Stimulated activated CD4-positive, alpha-beta T cell treated with anti-CD3 and anti-CD28 coated beads, Interleukin-4, amount 100 ng/mL, for 48 hours (primary cell): ENCODE measurements at regions not wholly inside any gene's neighbourhood (a gene's known extent, or its start where the extent isn't known, plus 50 kb on each side); places are given as distances from the start of the nearest gene placed in this dataset.

ENCODE experiments used
- DNase-seq, 2 donors: peaks; one replicate each; pipeline ENCODE4 v3.0.0-alpha.2; 2020; ENCODE audit warnings: low read depth in 2 of 2

GRCh38 chr1:157292302-157292701 is 154.1 kb upstream of the ETV3 start:
- no peak for DNase-seq

DNA sequence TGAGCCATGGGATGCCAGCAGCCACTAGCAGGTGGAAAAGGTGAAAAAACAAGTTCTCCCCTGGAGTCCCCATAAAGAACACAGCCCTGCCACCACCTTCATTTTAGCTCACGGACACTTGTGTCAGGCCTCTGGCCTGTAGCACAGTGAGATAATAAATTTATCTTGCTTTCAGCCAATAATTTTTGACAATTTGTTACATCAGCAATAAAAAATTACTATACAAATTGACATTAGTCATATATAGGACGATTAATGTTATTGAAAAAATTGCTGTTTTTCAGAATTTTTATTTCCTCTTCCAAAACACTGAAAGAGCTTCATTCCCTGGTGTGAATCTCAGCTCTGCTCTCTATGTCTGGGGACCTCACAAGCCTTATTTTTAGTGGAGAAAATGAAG is 152.9 kb upstream of the ETV3 start:
- no peak for DNase-seq

DNA sequence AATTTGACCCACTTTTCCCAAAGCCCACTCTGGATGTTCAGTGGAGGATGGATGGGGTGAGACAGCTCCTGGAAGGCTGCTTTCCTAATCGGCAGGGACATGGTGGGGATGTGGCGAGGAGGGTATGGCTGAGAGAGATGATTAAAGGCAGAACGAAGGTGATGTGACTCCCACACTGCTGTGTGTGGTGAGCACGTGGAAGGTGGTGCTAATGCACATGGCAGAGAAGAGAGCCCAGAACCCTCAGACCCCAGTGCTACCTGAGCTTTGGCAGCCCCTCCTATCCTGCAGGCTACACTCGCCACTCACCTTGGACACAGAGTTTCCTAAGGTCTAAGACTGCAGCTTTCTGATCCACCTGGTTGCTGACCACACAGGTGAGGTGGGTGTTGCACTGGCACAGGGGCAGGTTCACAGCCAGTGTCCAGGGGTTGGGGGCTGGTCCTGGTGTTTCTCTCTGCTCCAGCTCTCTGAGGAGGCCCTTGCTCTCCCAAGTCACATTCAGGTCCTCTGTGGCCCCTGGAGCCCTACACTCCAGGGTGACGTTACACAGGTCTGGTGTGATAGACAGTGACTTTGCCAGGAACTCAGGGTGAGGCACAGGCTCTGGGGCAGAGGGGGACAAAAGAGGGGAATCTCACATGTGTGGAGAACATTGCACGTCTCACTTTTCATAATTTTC is 151.4 kb upstream of the ETV3 start:
- no peak for DNase-seq

DNA sequence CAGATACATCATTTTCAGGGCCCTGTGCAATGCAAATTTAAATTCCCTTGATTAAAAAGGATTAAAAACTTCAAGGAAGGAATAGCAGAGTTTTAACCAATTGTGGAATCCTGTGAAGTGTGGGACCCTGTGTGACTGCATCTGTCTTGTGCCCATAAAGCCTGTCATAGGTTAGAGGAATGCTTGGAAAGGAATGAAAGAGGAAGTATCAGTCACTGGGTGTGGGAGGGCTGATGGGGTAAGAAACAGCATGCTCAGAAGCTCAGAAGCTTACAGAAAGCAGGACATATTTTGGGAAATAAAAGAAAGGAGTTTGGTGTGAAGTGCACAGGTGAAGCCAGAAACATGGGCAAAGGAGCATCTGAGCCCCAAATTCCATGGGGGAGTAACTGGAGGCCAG is 150.8 kb upstream of the ETV3 start:
- no peak for DNase-seq

DNA sequence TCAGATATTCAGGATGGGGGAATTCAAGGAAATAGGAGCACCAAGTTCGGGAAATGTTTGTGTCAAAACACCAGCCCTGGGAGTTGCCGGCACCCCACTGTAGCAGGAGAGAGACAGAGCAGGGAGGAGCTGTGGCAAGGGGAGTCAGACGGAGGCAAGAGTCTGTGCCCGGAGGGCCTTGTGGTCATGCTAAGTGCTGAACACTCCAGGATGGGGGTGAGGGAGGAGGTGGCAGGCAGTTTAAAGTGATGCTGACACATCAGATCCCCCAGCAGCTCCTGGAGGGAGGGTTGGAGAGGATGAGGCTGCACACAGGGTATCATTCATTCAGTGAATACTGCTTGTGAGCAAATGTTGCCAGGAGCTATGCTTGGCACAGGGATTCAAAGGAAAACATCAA is 150.3 kb upstream of the ETV3 start:
- DNase-seq: no peak

DNA sequence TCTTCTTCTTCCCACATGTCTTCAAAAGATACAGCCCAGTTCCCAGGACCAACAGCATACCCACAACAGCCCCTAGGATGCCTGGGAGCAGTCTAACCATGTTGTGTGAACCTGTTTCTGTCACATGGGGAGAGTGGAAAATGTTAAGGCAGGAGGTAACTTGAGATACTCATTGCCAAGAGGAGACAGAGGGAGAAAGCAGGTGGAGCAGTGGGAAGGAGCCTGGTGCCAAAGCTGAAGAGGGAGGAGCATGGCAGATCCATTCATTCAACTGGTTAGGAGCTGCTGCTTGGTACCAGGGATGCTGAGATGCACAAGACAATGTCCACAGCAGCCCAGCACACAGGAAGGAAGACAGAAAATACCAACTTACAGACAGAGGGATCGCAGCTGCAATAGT is 149.8 kb upstream of the ETV3 start:
- DNase-seq: no peak

DNA sequence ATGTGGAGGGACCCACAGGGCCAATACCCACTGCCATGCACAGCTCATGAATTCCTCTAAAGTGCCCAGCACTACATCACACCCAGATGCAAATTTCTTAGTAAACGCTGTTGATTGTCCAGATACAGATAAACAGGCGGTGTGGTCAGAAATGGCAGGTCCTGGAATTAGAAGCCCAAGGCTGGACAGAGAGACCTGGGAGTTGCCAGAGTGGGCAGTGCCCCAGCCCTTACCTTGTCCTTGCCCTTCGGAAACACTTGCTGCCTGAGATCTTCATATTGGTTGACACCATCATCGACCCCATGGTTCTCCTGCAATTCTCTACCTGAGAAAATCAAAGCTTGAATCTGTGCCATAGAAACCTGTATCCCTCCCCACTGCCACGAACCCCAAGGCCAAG is 149.3 kb upstream of the ETV3 start:
- DNase-seq: no peak

- DNase-seq: no peak
Observed at GRCh38 chr1:157286646-157287420, 148.6 kb upstream of the ETV3 start.

DNA sequence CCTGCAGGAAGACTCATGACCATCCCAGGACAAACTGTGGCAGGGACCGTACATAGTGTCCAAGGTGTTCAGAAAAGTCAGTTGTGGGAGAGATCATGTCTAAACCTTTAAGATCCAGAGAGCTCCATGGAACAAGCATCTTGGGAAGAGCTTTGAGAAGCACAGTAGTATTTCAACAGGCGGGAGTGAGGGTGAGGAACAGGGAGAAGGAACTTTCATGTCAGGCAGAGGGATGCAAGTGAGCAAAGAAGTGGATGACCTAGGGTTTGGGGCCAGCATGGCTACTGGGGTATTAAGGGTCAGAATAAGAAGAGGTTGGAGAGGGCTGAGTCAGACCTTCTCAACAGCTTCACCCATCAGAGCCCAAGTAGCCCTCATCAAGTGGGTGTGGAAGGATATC is 147.9 kb upstream of the ETV3 start:
- no peak for DNase-seq

DNA sequence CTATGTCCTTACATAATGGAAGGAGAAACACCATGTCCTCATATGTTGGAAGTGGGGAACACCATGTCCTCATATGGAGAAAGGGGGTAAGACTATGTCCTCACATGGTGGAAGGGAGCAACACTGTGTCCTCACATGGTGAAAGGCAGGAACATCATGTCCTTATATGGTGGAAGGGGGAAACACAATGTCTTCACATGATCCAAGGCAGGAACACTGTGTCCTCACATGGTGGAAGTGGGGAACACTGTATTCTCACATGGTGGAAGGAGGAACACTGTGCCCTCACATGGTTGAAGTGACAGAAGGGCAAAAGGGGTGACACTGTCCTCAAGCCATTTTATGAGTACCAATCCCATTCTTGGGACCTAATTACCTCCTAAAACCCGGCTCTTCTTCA is 146.3 kb upstream of the ETV3 start:
- no peak for DNase-seq

- no peak for DNase-seq
Observed at GRCh38 chr1:157279802-157280140, 141.6 kb upstream of the ETV3 start.

- DNase-seq: no peak
Observed at GRCh38 chr1:157279138-157279801, 141.1 kb upstream of the ETV3 start.

GRCh38 chr1:157278383-157279137 is 140.4 kb upstream of the ETV3 start:
- DNase-seq: no peak

- no peak for DNase-seq
Observed at GRCh38 chr1:157277913-157278312, 139.7 kb upstream of the ETV3 start.

- DNase-seq: no peak
Observed at GRCh38 chr1:157277281-157277680, 139.1 kb upstream of the ETV3 start.

- DNase-seq: no peak
Observed at GRCh38 chr1:157274698-157275534, 136.7 kb upstream of the ETV3 start.

GRCh38 chr1:157272729-157273524 is 134.7 kb upstream of the ETV3 start:
- no peak for DNase-seq

- no peak for DNase-seq
Observed at GRCh38 chr1:157272264-157272663, 134.1 kb upstream of the ETV3 start.

DNA sequence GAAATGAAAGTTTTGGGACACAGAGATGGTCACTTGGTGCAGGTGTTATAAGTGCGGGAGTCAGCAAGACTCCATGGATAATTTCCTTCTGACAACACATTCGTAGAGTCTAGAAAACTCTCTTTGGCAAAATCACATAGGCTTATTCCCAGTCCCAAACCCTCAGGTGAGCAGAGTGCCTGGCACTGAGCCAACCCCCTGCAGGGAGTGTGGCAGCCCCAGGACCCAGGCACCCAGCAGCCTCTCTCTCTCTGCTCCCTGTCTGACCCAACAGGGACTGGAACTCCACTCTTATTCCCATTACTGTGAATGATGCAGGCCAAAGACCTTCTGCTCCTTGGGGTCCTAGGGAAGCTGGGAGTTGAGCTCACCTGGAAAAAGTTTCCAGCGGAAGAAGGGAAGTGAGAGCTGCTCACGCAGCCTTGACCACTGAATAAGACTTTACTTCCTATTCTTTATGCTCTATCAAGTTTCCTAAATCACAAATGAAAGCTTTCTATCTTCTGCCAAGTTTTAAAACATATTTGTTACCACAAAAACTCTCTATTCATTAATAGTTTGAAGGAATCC is 132.6 kb upstream of the ETV3 start:
- DNase-seq: no peak

DNA sequence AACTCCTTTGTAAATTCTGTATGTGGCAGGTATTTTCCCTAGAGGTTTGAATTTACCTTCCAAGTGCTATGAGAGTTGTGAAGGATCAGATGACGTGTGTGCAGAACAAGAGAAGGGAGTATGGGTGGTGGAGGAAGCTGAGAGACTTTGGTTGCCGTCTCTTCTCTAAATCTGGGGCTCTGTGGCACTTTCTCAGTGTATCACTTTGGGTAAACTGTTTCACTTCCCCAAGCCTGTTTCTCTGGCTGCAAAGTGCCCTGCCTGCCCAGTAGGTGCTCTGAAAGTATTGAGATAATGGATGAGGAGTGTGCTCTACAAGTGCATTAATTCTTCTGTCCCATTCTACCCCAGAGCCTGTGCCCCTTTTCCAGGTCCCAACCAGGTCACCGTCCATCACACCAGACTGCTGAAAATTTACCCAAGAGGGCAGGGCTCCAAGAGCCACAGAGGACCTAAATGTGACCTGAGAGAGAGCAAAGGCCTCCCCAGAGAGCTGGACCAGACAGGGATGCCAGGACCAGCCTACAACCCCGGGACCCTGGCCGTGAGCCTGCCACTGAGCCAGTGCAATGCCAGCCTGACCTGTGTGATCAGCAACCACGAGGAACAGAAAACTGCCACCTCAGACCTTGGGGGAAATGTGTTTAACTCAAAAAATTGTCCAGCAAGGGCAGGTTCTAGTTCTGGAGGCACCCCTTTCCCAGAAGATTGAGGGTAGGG is 131.6 kb upstream of the ETV3 start:
- DNase-seq: no peak
